ENCODE measurements at regions not wholly inside any gene's neighbourhood (a gene's known extent, or its start where the extent isn't known, plus 50 kb on each side); places are given as distances from the start of the nearest gene placed in this dataset.
A peak's percentile ranks its signal among the peaks of the same experiment; 100 is the strongest.

DNA sequence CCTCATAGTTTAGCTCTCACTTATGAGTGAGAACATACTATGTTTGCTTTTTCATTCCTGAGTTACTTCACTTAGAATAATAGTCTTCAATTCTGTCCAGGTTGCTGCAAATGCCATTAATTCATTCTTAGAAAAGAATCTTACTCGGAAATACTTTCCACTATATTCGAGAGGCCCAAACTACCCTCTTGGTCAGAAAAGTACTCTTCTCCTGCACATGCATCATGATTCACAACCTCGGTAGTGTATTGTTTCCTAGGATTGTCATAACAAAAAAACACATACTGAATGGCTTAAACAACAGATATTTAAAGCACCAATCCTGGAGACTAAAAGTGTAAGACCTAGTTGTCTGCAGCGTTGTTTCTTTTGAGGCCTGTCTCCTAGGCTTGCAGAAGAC, 364.0 kb upstream of the SLC14A2 start:
- TF ChIP-seq, protein P1, sequence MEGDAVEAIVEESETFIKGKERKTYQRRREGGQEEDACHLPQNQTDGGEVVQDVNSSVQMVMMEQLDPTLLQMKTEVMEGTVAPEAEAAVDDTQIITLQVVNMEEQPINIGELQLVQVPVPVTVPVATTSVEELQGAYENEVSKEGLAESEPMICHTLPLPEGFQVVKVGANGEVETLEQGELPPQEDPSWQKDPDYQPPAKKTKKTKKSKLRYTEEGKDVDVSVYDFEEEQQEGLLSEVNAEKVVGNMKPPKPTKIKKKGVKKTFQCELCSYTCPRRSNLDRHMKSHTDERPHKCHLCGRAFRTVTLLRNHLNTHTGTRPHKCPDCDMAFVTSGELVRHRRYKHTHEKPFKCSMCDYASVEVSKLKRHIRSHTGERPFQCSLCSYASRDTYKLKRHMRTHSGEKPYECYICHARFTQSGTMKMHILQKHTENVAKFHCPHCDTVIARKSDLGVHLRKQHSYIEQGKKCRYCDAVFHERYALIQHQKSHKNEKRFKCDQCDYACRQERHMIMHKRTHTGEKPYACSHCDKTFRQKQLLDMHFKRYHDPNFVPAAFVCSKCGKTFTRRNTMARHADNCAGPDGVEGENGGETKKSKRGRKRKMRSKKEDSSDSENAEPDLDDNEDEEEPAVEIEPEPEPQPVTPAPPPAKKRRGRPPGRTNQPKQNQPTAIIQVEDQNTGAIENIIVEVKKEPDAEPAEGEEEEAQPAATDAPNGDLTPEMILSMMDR (IDR thresholded peaks at IDR 0.05; ENCODE audit: low read depth, low read length, missing control alignments) = no peak
- DNase-seq (ENCODE audit: extremely low read depth, low read depth) = no peak
- H3K4me3 ChIP-seq (replicated peaks; ENCODE audit: low read depth, low read length) = no peak overlapping the region

DNA sequence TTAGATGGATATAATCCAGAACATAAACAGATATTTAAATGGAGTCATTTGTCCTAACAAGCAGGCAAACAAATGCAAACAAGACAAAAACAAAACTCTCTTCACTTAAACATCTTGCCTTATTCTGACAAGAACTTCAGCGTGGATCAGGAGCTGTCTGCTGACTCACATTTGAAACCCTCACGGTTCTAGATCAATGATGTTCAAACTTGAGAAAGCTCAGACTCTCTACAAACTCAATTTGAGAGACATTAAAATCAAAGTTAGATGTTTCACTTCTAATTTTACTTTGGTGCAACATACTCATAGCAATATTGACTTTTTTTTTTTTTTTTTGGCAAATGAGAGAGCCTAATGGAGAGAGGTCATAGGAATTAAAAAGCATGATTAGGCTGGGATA, 362.8 kb upstream of the SLC14A2 start:
- DNase-seq (ENCODE audit: extremely low read depth, low read depth) = no peak
- TF ChIP-seq, protein P1 (IDR thresholded peaks at IDR 0.05; ENCODE audit: low read depth, low read length, missing control alignments) = no peak
- H3K4me3 ChIP-seq (replicated peaks; ENCODE audit: low read depth, low read length) = no peak overlapping the region

DNA sequence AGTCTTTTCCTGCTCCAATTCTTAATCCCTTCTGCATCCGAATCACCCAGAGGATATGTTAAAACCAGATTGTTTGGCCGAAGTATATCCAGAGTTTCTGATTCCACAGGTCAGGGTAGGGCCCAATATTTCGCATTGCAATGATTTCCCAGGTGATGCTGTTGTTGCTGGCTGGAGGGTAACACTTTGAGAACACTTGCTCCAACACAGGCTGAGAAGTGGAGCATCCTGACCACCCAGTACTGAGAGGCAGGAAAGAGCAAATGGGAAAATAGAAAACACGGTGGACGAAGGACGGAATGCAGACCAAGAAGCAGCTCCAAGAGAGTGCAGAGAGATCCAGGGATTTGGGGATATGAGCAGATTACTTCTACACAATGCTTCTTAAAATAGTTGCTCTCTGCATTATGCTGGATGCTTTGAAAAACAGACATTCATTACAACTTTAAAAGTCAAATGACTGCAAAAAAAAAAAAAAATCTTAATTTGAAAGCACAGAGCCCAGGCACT, 362.2 kb upstream of the SLC14A2 start:
- TF ChIP-seq, protein P1 (IDR thresholded peaks at IDR 0.05; ENCODE audit: low read depth, low read length, missing control alignments) = no peak
- no peak for DNase-seq (ENCODE audit: extremely low read depth, low read depth)
- H3K4me3 ChIP-seq (replicated peaks; ENCODE audit: low read depth, low read length) = no peak overlapping the region

DNA sequence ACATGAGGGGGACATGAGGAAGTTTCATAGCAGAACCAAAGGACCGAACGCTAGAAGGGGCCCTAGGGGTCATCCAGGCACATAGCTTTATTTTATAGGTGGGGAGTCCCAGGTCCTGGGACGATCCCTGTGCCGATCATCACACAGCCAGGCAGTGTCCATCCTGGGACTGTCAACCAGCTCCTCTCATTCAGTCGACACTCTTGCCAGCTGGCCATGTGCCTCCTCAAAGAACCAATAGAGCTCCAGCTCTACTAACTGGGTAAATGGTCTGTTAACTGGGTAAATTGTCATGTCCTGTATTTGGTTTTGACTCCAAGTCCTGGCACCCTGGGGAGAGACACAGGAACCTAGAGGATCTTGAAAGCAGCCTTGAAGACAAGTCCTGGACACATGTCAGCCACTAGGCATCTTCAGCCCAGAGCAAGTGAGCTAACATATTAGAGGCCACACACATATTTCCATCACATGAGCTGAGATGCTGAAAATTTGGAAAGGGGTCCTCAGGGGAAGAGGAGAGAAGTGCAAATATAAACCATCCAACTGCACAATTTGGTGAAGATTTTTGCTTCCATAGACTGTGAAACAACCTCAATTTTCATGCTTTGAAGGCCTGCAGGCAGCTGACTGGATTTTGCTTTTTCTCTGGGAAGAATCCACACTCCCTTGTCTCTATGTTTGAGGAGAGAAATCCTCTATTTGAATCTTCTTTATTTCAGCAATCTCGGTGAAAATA, 361.1 kb upstream of the SLC14A2 start:
- DNase-seq (ENCODE audit: extremely low read depth, low read depth) = no peak
- TF ChIP-seq, protein P1 (IDR thresholded peaks at IDR 0.05; ENCODE audit: low read depth, low read length, missing control alignments) = no peak
- no peak overlapping the region for H3K4me3 ChIP-seq (replicated peaks; ENCODE audit: low read depth, low read length)

DNA sequence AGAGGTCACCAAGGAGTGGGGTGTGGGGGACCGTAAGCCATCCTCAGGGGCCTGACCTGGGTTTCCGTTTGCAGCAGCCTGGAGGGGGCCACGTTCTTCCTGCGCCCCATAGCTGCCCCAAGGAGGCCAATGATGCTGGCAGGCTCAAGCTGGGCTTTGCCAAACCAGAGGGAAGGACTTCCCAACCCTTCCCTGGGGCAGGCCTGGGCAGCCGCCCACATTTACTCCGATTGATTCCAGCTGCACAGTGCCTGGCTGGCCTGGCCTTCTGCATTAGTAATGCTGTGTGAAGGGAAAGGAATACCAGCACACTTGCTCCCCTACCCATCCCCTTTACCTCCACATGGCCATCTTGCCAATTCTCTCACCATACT, 360.6 kb upstream of the SLC14A2 start:
- peak; percentile 31 for DNase-seq (ENCODE audit: extremely low read depth, low read depth)
- TF ChIP-seq, protein P1 (IDR thresholded peaks at IDR 0.05; ENCODE audit: low read depth, low read length, missing control alignments) = no peak
- no peak overlapping the region for H3K4me3 ChIP-seq (replicated peaks; ENCODE audit: low read depth, low read length)

DNA sequence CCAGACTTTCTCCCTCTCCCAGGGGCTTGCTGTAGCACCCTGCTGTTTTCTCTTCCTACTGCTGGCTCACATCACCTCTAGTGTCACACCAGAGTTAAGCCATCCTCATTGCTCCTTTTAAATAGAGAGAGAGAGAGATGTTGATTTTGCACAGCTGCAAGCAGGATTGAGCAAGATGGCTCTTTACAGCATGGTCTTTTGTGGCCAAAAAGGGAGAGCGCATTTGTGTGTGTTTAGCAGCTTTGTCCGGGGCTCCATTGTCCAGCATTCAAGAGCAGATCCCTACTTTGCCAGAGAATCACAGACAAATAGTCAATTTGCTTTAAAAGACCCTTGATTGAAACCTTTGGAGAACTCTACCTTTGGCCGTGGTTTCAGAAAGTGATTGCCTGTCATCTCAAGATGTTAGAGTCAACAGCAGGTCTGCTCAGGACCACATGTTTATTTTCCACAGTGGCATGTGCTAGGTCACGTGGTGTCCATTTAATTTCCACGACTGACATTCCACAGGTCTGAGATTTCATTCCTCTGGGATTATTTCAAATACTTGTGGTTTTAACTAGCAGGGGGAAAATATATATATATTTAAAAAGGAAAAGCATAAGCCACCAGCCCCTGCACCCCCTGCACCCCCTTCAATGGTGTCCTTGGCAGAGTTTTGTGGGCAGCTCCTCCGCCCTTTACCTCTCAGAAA, 359.9 kb upstream of the SLC14A2 start:
- peak; percentile 85 for DNase-seq (ENCODE audit: extremely low read depth, low read depth)
- TF ChIP-seq, protein P1 (IDR thresholded peaks at IDR 0.05; ENCODE audit: low read depth, low read length, missing control alignments) = no peak
- H3K4me3 ChIP-seq (replicated peaks; ENCODE audit: low read depth, low read length) = no peak overlapping the region
